Mammary epithelial cell (primary cell): ENCODE measurements at regions not wholly inside any gene's neighbourhood (a gene's known extent, or its start where the extent isn't known, plus 50 kb on each side); places are given as distances from the start of the nearest gene placed in this dataset.

ENCODE experiments used
- CTCF ChIP-seq, 2 donors: IDR thresholded peaks in 1 of 2; conservative IDR thresholded peaks in 1 of 2; 2 replicates each; pipeline ENCODE4 v1.5.1; 2011 to 2012; ENCODE audit warnings: inconsistent platforms in 2 of 2, low read length in 2 of 2, mild to moderate bottlenecking in 2 of 2, control low read depth in 1 of 2, low read depth in 1 of 2; ENCODE audit not compliant: insufficient read depth in 1 of 2; ENCODE audit errors: extremely low read depth in 1 of 2
- EZH2 ChIP-seq: IDR thresholded peaks from 2 replicates; pipeline ENCODE4 v1.6.1; 2012; ENCODE audit warnings: low read length, inconsistent platforms, borderline replicate concordance

- TF ChIP-seq CTCF (conservative IDR thresholded peaks at IDR 0.05 in 1 of 2, IDR thresholded peaks at IDR 0.05 in 1 of 2; ENCODE audit: extremely low read depth in 1 of 2, insufficient read depth in 1 of 2, low read depth in 1 of 2, low read length in 2 of 2) (no peak), EZH2 (no peak)
These were observed 80.0 kb downstream of the SOWAHC start for GRCh38 chr2:109694190-109694589.
